GM18507 (cell line): ENCODE measurements at regions not wholly inside any gene's neighbourhood (a gene's known extent, or its start where the extent isn't known, plus 50 kb on each side); places are given as distances from the start of the nearest gene placed in this dataset.
"Not testable (repeated sequence)": the region's sequence is repeated elsewhere in the genome, so short reads cannot be mapped to it uniquely, and the experiment has no call there.

ENCODE experiments used
- DNase-seq: peaks from one replicate; pipeline ENCODE4 v3.0.0; 2011; ENCODE audit warnings: low read depth; ENCODE audit not compliant: insufficient read length; ENCODE audit errors: extremely low spot score
- FAIRE-seq: peaks from 2 replicates; lab custom pipeline; 2011; peaks lifted over from hg19 to GRCh38; lab: Jason Lieb, UNC

DNA sequence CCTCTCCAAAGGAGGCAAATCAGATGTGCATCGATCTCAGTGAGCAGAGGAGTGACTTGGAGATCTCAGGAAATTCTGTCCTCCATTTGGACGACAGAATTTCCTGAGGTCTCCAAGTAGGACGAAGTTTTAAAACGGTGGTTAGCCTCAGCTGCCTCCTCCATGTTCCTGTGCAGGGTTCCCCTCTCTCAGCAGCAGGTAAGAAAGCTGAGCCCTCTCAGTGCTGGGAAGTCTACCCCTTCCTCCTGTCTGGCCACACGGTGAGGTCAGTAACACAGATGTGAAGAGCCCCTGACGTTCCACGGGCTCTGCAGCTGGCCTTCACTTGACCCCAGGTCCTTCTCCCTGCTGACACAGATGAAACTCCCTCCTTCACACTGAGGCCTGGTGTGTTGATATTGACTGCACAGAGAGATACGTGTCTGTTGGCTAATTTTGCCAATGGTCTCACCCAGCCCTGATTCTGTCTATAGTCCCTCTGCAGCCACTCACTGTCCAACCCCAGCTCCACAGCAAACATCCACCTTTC lies 607.4 kb upstream of the B3GAT1 start:
- DNase-seq (no peak), FAIRE-seq (no peak)

DNA sequence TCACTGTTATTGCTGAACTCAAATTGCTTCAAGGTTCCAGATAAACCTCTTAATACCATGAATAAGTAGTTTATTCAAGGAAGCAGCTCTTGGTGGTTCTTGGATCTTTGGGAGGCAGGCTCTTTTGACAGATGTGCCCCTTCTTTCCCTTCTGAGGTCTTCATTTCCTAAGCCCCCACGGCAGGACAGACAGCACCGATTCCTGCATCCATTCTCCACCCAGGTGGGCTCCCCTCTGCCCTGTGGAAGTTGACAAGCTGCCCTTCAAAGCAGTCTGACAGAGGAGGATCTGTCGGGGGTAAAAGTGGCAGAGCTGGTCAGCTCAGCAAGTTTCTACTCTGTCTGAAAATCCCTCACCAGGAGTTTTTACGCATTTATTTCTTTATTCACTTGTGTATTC lies 605.3 kb upstream of the B3GAT1 start:
- no peak for DNase-seq

DNA sequence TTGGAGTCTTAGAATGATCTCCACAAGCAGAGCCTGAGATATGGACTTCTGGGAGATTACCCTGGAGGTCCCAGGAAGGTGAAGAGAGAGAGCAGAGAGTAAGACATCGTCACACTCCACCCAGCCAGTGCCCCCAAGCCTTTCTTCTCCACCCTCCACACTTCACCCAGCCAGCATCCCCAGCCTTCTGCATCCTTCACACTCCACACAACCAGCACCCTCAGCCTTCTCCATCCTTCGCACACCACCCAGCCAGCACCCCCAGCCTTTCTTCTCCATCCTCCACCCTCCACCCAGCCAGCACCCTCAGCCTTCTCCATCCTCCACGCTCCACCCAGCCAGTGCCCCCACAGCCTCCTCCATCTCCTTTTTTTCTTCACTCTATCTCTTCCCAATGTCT lies 603.9 kb upstream of the B3GAT1 start:
- FAIRE-seq (no peak), DNase-seq (no peak)

More for the DNA sequence above, 605.3 kb upstream of the B3GAT1 start:
- no peak for FAIRE-seq

DNA sequence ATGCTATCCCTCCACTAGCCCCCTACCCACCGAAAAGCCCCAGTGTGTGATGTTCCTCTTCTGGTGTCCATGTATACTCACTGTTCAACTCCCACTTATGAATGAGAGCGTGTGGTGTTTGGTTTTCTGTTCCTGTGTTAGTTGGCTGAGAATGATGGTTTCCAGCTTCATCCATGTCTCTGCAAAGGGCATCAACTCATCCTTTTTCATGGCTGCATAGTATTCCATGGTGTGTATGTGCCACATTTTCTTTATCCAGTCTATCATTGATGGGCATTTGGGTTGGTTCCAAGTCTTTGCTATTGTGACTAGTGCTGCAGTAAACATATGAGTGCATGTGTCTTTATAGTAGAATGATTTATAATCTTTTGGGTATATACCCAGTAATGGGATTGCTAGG lies 599.3 kb upstream of the B3GAT1 start:
- DNase-seq, FAIRE-seq: not testable (repeated sequence)

DNA sequence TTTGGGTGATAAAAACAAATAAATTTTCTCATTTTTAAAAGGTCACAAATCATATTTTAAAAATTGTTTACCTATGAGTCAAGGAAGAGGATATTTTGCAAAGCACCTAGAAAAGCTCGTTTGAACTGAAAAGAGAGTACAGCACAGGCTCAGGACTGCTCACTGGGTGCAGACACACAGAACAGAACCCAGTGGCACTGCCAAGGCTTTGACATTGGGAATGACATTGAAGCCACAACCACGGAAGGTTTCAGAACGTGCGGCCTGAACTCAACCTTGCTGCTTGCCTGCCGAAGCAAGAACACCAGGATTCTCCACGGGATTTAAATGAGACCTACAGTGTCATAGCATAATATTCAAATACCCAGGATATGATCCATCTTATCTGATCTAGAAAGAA lies 597.1 kb upstream of the B3GAT1 start:
- FAIRE-seq (no peak), DNase-seq (no peak)

DNA sequence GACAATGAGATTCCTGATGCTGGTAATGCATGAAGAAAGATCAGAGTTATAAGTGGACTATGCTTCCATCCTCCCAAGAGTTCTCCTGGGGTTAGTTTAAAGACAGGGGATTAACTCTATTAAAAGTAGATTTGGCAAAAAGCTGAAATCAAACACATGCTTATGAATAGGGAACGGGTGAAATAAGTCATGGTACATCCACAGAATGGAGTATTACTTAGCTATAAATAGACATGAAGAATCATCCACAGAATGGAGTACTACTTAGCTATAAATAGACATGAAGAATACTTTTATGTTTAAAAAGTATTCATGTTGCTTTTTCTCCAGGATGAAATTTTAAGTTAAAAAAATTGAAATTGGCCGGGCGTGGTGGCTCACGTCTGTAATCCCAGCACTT lies 596.4 kb upstream of the B3GAT1 start:
- FAIRE-seq: no peak
- no peak for DNase-seq

DNA sequence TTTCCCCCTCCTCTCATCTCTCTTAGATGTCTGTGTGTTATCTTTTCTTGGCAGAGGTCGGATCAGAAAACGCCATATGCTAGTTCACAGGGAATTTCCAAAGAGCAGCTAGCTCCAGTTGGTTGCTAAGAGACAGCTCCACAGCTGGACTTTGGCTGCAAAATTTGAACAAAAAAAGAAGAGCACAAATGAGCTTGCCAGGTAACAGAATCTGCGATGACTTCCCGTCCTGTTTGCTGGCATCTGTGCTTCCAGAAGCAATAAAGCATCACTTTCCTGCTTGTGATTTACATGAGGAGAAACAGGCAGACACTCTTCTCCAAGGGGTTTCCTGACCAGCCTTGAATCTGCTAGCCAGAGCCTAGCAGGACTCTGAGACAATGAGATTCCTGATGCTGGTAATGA lies 596.0 kb upstream of the B3GAT1 start:
- DNase-seq: no peak
- no peak for FAIRE-seq

DNA sequence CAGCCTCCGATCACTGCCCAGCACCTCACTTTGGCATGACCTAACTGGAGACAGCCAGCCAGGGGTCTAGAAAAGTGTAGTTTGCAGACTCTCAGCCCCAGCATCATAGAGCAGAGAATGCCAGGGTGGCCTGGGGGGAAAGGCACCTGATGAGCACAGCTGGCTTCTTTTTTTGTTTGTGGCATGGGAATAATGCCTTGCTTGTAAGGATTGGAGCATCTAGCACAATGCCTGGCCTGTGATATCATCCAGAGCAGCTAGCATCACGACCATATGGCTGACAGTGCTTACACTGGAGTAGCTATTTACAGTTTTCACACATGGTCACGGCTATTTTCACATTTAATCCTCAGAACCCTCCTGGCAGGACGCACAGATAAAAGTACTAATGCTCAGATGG lies 594.8 kb upstream of the B3GAT1 start:
- no peak for FAIRE-seq
- no peak for DNase-seq

DNA sequence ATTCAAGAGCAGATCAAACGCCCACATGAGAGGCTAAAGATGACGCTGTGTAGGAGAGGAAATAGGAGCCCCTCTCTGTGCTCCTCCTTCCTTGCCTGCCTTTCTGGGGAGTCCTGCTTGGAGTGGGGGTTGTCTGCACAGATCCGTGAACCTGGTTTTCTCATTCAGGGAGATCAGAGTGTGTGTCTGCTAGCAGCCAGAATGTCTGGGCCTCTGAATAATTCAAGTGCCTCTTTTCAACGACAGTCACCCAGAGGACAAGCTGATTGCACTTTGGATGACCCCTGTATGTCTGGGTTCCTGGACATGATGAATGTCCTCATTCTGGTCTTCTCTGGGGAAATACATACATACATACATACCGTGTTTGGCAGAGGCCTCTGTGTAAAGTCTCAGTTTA lies 592.5 kb upstream of the B3GAT1 start:
- no peak for DNase-seq
- no peak for FAIRE-seq

DNA sequence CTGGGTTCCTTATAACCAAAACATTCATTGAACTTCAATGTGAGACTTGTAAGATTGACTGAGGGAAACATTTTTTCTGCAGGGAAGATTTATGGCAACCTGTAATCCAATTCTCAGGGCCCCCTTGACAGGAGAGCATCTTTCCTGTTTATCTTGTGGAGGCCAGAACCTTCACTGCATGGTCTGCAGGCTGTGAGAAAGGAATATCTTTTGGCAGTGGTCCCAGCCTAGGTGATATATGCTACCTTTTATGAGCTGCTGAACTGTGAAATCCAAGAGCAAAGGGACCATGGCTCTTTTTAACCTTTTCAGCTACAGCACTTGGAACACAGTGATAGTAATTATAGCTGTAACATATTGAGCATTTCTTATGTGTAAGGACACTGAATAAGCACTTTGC lies 590.2 kb upstream of the B3GAT1 start:
- no peak for FAIRE-seq

DNA sequence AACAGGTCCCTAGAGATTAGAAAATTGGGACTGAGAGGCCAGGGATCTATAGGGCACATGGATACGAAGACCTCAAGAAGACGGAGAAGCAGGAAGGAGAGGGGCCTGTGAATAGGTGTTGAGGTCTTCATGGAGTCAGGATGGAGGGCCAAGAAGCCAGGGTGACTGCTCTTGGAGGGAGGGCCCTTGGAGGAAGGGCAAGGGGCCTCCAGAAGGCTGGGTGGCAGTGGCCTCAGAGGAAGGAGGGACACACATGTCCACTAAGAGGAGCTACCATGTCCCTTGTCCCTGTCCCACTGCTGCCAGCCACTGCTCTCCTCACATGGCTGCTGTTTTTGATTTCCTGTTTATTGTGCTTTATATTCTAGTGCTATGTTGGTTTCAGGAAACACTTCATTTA lies 589.5 kb upstream of the B3GAT1 start:
- DNase-seq (no peak), FAIRE-seq (no peak)

More for the DNA sequence above, 590.2 kb upstream of the B3GAT1 start:
- DNase-seq: no peak

DNA sequence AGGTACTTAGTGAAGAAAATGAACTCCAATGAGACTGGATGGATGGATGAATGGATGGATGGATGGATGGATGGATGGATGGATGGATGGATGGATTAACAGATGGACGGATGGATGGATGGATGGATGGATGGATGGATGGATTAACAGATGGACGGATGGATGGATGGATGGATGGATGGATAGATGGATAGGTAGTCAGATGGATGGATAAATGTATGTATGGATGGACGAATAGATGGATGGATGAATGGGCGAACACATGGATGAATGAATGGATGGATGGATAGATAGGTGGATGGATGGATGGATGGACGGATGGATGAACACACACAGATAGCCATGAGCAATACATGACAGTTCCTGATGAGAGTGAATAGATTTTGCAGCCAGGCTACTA lies 589.0 kb upstream of the B3GAT1 start:
- FAIRE-seq, DNase-seq: not testable (repeated sequence)

DNA sequence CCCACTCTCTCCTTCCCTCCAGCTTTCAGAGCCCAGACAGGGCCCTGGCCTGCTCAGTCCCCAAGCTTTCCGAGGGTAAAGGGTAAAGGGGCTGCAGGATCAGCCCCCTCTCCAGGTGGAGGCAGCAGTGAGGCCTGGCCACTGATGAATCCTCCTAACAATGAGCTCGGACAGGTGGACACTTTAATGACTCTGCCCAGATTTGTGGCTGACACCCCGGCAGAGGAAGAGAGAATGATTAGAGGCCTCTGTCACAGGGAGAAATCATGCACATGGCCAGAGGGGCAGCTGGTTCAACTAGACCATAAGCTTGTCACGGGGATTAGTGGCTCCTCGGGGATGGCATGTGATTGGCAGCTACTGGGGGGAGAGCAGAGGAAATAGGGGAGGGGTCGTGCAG lies 587.5 kb upstream of the B3GAT1 start:
- DNase-seq: no peak
- FAIRE-seq: no peak

DNA sequence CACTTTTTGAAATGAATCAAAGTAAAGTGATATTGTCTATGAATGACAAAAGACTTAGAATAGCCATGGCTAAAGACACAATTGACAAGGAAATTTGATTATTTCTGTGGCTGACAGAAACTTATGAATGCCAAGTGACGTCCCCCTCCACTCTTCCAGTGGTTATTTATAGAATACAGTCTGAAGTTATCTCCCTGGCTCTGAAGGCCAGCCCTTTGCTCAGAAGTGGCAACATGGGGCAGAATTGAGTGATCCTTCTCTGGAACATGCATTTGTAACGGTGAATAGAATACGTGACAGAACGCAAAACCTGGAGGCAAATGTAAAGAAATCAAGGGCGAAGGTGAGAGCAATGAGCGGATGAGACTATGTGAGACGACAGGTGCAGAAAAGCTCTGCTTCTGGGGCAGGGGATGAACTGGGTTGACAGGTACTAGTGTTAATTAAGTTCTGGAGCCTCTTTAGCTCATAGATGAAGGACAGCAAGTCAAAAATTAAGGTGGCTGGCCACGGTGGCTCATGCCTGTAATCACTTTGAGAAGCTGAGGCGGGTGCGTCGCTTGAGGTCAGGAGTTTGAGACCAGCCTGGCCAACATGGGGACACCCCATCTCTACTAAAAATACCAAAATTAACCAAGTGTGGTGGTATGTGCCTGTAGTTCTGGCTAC lies 585.7 kb upstream of the B3GAT1 start:
- no peak for DNase-seq
- no peak for FAIRE-seq

DNA sequence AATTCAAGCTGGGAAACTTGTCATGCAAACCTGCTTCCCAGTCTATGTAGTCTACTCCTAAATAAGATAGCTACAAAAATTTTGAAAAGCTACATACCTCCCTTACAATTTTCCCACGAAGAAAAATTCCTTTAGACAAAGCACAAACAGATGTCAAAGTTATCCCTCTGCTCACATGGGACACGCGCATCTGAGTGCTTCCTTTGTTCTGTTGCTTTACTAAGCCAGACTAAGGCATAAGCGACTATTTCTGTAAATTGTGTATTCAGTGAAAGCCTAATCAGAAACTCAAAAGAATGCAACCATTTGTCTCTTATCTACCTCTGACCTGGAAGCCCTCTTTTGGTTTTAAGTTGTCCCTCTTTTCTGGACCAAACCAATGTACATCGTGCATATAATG lies 583.7 kb upstream of the B3GAT1 start:
- DNase-seq: no peak
- FAIRE-seq: no peak

DNA sequence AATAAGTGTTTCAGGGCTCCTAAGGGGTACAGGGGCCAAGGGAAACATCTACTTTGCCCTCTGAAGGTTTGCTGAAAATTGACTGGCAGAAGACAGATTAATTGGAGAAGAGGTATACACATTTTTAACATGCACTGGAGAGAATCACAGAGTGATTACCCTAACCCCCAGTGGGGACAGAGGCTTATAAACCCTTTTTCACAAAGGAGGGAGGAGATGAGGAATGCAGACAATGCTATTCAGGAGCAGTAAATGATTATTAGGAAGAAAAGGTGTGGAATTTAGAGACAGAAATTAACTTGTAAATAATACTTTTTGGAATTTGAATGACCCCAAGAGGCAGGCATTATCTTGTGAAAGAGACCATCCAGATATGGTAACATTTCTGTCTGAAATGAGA lies 582.4 kb upstream of the B3GAT1 start:
- no peak for DNase-seq
- FAIRE-seq: no peak

DNA sequence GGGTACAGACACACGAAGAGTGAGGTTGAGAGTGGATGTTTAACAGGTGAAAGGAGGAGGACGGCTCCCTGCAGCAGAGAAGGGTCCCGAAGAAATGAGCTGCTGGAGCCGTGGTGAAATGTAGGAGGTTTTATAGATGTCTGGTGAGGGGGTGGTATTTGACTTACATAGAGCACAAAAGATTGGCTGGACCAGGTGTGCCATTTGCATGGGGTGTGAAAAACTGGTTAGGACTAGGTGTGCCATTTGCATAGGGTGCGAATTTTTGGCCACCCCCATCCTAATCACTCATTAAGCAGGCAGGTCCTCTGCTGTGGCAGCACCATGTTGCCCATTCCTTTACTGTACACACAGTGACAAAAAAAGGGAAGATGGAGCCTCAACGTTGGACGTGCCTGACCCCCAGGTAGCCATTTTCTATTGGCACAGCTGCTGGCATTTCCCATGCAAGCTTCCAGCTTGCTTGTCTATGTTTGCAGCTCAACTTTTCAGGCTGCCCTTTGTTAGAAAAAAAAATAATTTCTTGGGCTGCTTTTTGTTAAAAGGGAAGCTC lies 581.7 kb upstream of the B3GAT1 start:
- FAIRE-seq (no peak), DNase-seq (no peak)

DNA sequence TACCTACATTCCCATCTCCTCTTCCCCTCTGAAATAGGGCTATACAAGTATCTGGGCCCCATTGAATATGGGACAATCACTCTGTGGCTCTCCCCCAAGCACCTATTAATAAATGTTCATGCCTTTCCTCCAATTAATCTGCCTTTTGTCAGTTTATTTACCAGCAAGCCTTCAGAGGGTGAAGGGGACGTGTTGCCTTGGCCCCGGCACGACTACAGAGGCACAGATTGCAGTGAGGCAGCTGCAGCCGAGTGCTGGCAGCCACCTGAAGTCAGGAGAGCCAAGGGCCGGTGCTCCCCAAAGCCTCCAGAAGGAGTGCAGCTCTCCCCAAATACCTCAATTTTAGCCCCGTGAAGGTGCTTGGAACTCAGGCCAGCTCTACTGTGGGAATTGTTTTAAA lies 580.9 kb upstream of the B3GAT1 start:
- no peak for DNase-seq
- no peak for FAIRE-seq

DNA sequence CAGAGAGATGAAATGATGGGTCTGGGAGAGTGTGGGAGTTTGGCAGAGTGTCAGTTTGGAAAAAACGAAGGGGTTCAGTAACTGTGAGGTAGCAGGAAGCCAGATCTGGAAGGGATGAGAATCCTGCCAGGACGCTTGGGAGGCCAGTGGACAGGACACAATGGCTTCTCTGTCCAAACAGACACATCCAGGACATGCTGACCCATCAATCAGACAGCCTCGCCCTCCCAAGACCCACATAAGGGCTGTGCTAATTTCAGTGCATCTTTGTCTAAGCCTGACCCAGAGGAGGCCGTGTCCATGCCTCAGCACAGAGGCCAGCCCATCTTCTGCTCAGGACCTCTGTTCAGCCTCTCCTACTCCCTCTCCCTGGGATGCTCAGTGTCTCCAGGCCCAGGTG lies 576.5 kb upstream of the B3GAT1 start:
- no peak for DNase-seq
- no peak for FAIRE-seq

DNA sequence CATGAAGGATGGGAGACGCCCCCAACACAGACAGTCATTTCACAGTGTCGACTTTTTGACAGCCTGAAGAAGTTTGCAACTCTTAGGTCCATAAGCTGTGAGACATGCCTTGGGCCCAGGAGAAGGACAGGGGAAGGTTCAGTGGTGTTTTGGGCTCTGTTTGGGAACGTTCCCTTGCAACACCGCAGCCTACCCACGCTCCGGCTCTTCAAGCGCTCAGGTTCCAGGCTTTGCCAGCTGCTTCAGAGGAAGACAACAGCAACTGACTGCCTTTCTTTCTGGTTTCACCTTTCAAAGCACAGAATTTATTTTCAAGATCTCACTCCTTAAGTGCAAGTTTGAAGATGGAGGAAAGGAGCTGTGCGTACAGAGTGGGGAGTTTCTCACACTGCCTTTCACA lies 575.8 kb upstream of the B3GAT1 start:
- DNase-seq: no peak
- no peak for FAIRE-seq

DNA sequence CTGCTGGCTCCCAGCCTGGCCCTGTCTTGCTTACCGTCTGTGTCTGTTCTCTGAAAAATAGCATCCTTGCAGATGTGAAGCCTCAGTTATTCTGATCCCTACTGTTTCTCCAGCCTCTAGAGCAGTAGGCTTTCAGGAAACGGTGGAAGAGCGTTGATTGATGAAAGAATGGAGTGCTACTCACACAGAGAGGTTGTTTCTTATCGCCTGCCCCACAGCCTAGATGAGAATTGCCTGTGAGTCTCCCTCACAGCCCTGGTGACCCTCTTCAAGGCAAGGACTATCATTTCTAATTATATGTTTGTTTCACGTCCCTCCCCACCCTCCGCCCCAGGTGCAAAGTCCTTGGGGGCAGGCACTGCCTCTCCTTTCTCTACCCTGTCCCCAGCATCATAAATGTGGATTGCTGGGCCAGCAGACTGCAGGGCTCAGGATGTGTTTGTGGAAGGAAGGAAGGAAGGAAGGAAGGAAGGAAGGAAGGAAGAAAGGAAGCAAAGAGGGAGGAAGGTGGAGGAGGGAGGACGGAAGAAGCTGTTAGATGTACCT lies 575.3 kb upstream of the B3GAT1 start:
- DNase-seq (no peak), FAIRE-seq (no peak)
